Testis (tissue), 2 donors: ENCODE measurements at regions not wholly inside any gene's neighbourhood (a gene's known extent, or its start where the extent isn't known, plus 50 kb on each side); places are given as distances from the start of the nearest gene placed in this dataset.

Source experiments
- POLR2A ChIP-seq: fragments of 450-650 bp; IDR thresholded peaks from one replicate; pipeline ENCODE4 v1.6.1; 2017; ENCODE audit warnings: antibody characterized with exemption, mild to moderate bottlenecking, moderate library complexity
- TF ChIP-seq, protein P1 (sequence below), 3 experiments: fragments of 450-650 bp in 2 of 3; fragments of 200-600 bp in 1 of 3; sonication (generic) in 1 of 3; IDR thresholded peaks; one replicate each; pipeline ENCODE4 v1.5.1; 2016 to 2019; ENCODE audit warnings: antibody characterized with exemption in 3 of 3, mild to moderate bottlenecking in 2 of 3, moderate library complexity in 1 of 3

DNA sequence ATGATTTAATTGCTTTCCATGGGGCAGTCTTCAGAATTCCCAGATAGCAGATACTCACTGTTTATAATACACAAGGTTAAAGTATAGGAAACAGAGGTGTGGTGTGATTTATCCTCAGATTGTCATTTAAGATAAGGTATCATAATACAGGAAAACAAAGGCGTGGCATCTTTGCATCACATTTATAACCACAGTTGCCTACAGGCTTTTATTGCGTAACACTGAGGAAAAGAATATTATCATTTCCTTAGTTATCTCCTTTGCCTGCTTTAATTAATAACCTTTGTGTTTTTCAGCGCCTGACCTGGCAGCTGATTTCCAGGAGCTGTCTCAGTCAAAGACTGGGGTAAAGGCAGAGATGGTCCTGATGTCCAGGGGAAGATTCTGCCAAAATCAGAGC is 68.8 kb downstream of the SSX7 start:
- no peak for TF ChIP-seq POLR2A
- TF ChIP-seq, protein P1, sequence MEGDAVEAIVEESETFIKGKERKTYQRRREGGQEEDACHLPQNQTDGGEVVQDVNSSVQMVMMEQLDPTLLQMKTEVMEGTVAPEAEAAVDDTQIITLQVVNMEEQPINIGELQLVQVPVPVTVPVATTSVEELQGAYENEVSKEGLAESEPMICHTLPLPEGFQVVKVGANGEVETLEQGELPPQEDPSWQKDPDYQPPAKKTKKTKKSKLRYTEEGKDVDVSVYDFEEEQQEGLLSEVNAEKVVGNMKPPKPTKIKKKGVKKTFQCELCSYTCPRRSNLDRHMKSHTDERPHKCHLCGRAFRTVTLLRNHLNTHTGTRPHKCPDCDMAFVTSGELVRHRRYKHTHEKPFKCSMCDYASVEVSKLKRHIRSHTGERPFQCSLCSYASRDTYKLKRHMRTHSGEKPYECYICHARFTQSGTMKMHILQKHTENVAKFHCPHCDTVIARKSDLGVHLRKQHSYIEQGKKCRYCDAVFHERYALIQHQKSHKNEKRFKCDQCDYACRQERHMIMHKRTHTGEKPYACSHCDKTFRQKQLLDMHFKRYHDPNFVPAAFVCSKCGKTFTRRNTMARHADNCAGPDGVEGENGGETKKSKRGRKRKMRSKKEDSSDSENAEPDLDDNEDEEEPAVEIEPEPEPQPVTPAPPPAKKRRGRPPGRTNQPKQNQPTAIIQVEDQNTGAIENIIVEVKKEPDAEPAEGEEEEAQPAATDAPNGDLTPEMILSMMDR (IDR thresholded peaks at IDR 0.05) = no peak
